HG03521 (cell line): ENCODE measurements at regions not wholly inside any gene's neighbourhood (a gene's known extent, or its start where the extent isn't known, plus 50 kb on each side); places are given as distances from the start of the nearest gene placed in this dataset.
A peak's percentile ranks its signal among the peaks of the same experiment; 100 is the strongest.

Experiments
- ATAC-seq: cut with Tn5 transposase; IDR thresholded peaks from one replicate; pipeline ENCODE4 v1.9.1; 2021; ENCODE audit warnings: mild to moderate bottlenecking, moderate library complexity; ENCODE audit not compliant: unreplicated experiment

DNA sequence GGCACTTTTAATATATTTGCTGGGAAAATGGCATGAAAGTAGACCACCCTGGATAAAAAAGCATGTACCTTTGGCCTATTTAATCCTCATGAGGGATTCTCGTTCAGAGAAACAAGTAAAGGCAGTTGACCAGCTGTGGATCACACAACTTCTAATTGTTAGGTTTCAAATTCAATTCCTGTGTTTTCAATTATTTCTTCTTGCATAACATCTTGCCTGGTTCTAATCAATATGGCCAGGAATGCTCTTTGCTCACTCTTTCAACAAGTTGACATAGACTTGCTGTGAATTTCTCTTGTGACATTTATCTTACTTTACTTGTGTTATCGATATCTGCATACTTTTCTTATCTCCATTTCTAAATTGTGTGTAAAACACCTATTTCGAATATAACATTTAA is 211.8 kb downstream of the SLC7A11 start:
- ATAC-seq: no peak

DNA sequence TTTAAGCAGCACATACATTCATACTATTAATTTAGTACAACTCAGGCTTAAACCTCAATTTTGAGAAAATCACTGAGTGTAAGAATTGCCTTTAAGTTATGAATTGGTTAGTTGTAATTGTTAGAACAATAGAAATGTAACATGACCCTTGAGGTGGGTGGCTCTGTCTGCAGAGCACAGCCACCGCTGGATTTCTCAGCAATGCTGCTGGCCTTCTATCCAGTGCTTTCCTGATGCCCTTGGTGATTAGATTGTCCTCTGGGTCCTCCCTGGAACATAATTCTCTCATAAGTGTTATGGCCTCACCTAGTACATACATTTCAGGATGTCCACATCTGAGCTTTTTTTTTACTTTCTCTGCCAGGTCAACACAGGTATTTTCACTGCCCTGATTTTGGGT is 213.2 kb downstream of the SLC7A11 start:
- ATAC-seq: no peak

DNA sequence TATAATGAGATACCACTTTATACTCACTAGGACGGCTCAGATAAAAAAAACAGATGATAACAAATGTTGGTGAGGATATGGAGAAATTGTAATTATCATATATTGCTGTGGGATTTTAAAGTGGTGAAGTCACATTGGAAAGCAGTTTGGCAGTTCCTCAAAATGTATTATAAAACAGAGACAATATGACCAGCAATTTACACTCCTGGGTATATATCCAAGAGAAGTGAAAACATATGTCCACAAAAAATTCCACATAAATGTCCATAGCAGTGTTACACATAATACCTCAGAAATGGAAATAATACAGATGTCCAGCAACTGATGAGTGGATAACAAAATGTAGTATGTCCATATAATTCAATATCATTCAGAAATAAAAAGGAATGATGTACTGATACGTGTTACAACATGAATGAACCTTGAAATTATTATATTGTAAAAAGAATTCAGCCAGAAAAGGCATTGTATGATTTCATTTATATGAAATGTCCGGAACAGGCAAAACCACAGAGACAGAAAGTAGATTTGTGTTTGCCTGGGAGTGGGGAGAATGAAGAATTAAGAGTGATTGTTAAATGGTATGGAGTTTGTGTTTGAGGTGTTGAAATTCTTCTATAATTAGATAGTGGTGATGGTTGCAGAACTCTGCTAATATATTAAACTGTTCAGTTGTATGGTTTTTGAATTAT is 220.9 kb downstream of the SLC7A11 start:
- no peak for ATAC-seq

DNA sequence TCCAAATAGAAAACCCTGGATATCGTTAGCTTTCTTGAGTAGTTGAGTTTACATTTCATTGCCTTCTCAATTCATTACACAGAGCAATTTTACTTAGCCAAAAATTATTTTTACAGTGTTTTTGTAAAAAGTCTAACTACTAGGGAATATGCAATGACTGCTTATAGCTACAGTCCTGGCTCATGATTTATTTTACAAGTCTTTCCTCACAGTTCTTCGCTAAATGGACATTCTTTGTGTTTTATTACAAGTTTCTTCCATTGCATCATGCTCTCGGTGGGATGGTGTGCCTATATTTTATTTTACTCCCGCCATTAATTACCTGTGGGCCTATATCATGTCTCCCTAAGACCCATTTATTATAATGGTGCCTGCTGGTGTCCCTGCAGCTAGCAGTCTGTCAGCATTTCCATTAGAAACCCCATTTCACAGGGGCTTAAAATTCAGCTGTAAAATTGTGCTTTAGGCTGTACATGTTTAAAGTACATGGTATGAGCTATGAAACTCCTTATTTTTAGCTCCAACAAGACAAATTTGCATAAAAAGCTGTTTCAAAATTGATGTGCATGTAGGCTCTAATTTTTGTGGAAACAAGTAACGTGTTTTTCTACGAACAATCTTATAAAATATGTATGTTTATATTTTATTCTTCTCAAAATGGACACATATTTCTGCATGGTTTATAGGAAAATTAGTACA is 227.4 kb downstream of the SLC7A11 start:
- ATAC-seq: no peak

DNA sequence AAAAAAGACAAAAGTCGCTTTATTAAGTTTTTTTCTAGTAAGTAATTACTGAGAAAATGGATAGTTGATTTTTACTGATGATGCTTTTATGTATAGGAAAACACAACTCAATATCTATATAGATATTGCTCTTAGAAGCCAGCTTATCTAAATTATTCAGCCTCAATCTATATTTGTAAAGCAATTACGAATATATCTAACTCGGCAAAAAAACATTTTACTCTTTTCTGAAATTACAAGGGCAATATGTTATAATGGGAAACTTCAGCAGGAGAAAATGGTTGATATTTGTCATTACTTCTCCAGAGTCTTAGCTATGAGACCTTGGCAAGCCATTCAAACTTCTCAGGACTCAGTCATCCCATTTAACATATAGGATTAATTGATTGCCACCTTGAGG is 228.5 kb downstream of the SLC7A11 start:
- ATAC-seq: no peak

DNA sequence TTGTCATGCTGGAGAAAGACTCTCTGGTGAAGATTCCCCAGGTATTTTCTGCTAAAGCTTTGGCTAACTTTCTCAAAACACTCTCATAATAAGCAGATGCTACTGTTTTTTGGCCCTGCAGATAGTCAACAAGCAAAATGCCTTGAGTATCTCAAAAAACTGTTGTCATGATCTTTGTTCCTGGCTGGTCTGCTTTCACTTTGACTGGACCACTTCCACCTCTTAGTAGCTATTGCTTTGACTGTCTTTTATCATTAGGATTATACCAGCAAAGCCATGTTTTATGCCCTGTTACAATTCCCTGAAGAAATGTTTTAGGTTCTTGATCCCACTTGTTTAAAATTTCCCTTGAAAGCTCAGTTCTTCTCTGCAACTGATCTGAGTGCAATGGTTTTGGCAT is 231.5 kb downstream of the SLC7A11 start:
- no peak for ATAC-seq

DNA sequence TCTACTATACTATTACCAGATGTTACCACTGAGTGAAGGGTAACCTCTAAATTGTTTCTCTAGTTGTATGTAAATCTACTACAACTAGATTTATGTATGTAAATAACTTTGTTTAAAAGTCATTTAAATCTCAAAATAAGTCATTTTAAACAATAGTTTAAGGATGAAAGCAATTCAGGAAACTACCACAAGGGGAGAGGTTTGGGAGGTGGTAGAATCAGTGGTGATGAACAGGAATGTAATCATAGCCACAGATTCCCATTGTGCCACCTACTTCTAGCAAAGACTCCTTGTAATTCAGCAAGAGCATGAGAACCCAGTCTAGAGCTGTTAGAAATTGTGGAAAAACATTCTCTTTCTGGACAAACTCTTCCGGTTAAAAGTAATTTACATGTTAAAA is 234.6 kb downstream of the SLC7A11 start:
- ATAC-seq: no peak

DNA sequence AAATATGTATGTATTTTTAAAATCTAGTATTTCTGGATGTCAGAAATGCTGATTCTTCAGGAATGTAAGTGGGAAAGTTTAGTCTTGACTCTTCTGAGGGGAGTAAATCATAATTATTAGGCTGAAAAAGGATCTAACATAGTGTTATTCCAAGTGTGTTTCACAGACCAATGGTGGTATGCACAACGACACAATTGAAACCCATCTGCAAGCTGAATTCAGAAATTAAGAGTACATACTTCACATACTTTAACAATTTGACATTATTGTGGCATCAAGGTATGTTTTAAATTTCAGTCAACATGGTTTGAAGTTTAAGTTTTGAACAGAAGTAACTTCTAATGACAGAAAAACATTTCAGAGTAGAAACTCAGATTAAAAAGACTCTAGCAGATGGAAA is 236.7 kb downstream of the SLC7A11 start:
- no peak for ATAC-seq

DNA sequence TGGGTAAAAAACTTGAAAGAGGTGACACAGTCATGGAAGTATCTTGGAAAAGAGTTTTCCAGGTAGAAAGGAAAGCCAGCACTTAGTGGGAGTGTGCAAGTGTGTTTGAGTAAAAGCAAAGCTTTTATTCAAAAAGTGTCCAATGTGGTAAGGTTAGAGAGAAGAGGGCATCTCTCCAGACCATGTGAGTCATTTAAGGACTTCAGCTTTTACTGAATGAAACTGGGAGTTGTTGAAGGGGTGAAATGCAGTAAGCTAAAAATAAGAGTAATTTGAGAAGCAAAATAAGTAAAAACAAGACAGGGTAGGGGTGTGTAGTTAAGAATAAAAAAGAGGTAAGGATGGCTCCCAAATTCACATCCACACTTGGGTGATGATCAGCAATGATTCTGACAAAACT is 238.9 kb downstream of the SLC7A11 start:
- ATAC-seq: peak; percentile 85

DNA sequence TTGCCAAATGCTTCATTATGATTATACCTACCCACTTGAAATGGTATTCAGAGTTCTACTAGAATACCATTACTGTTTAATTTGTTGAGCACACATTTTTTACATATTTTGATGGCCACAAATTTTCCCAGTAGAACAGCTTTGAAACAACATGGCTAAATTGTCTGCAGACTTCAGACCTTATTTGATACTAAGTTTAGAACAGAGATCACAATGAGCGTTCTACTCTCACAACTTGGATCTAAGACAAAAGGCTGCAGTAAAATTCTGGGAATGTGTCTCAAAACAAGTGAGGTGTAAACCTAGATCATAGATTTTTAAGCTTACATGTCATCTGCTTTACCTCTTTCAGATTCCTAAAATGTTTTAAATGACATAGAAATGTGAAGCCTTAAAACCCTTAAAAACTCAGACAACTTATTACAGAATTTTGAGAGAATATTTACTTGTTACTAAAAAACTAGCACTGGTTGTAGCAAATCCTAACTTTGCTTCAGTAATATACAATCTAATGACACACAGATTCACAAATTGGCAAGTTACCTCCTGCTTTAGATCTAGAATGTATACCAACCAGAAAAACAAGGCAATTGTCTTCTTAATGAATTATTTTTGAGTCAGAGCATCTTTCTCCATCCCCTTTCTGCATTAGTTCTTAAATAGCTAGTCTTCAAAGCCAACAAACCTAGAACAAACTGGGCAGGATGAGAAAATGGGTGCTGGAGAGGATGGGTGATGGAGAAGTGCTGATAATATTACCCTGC is 243.3 kb downstream of the SLC7A11 start:
- no peak for ATAC-seq

DNA sequence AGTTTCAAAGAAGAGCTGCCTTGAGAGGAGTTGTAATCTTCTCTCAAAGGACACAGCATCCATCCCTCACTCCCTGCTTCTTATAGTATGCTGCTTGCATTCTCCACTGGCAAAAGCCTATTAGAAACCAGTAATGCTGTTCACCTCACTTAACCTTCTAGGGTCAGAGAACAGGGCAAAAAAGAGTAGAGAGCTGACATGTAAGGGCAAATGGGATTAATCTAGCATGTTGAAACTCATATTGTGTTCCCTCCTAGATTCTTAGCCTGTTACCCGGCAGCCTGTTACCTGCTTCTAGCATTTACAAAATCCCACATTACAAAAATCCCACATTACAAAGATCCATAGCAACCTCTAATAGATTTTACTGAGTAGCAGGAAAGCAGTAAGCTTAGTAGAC is 244.7 kb downstream of the SLC7A11 start:
- ATAC-seq: no peak

DNA sequence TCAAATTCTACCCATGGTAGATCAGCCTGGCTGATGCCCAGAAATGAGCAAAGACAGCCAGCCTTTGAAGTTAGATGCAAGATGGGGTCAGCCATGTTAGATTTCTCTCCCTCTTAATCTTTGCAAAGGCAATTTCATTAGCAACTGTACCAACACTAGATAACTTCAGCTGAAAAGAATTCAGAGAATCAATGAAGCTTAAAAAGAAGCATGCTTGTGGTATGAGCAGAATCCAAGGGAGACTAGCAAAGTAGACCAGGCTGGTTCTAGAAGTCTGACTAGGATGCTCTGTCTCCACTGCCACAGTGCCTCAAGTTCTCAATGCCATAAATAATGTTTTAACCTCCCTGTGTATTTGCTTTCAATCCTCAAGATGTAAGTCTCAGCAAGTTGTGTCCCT is 247.3 kb downstream of the SLC7A11 start:
- no peak for ATAC-seq

DNA sequence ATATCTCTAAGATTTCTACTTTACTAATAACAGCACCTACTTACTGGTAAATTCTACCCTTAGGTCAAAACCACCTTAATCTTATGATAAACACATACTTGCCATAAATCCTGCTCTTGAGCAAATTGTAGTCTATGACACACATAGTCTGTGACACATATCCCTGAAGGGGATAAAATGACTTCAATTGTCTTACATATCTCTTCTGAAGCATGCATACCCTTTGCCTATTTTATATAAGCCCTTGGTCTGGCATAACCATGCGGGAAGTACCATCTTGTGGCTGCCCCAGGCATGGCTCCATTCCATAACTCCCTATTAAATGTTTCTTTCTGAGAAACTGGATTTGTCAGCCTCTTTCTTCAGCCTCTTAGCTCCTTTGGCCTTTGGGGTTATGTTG is 248.9 kb downstream of the SLC7A11 start:
- no peak for ATAC-seq

DNA sequence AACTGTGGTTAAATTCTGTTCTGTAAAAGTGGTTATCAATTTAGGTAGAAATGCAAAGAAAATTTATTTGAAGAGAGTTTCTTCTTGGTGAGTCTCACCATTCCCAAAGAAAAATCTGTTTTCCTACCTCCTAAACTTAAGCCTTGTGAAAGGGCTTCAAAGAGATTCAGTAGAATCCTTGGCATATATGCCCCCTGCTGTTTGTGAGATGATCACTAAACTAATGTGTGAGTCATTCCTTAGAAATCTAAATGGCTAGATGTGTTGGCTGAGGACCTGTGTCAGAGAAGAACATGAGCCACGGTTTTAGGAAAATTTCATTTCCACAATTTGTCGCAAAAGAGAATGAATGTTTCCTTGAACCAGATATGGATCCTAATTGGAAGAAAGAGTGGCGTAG is 260.9 kb downstream of the SLC7A11 start:
- no peak for ATAC-seq

DNA sequence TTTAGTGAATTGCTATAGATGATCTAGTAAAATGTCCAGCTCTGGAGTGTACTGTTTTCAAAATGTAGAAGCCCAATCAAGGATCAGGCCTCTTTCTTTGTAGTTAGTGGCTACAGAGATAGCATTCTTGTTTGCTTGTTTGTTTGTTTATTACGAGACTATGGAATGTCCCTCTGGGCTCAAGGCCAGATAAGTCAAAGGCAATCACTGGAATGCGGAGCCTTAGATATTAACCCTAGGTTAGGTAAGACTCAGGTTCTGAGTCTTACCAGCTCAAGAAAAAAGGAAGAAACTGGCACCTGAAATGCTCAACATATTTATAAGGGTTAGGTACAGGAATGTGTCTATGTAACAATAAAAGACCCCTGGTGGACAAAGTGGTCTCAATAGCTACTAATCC is 261.5 kb downstream of the SLC7A11 start:
- no peak for ATAC-seq

DNA sequence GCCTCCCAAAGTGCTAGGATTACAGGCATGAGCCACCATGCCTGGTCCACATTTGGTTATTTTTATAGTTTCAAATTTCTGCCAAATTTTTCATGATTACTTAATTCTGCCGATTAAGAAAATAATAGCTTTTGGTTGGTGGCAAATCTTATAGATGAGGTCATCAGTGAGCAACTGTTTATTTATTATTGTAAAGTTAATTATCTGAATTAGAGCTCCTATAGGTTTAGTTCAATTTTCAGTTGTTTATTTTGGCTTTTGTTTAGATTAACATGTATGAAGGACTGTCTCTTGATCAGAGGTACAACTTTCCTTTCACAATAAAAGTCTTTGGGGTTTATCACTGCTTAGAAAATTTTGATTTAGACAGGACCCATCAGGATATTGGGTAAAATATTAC is 262.2 kb downstream of the SLC7A11 start:
- ATAC-seq: no peak

DNA sequence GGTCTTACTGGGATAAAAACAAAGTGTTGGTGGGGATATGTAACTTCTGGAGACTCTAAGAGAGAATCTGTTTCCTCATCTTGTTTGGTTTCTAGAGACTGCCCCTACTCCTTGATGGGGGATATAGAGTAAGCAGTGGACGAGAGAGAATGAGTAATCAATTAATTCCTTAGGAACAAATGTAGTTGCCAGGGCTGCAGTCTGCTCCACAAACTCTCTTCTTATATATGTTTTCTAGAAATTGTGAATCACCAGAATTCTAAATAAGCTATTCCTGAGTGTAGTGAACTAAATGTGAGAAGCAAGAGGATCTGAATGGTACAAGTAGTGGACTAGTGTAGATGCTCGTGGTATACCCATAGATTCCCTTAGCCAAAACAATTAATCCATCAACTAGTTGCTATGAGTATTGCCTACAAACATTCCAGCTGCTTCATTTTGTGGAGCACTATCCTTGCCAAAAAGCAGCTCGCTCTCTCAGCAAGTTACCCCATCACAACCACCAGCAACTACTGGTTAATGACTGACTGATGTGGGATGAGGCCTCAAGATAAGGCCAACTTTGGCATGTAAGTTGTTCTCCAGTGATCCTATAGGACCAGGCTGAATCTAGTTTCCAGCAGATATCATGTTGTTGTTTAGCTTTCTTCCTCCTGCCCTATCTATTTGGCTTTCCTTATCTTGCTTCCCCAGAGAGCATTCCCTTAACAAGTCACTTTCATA is 273.0 kb downstream of the SLC7A11 start:
- no peak for ATAC-seq

DNA sequence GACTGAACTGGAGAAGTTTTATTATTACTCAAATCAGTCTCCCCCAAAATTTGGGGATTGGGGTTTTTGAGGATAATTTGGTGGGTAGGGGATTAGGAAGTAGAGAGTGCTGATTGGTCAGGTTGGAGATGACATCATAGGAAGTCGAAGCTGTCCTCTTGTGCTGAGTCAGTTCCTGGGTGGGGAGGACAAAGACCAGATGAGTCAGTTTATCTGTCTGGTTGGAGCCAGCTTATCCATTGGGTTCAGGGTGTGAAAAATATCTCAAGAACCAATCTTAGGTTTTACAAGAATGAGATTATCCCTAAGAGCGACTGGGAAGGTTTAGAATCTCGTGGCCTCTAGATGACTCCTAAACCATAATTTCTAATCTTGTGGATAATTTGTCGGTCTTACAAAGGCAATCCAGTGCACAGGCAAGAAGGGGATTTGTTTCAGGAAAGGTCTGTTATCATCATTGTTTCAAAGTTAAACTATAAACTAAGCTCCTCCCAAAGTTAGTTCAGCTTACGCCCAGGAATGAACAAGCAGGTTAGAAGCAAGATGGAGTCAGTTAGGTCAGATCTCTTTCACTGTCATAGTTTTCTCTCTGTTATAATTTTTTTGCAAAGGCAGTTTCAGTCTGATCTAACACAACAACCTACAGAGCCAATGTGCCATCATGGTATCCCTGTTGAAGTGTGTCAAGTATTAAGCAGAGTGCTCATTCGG is 274.5 kb downstream of the SLC7A11 start:
- no peak for ATAC-seq

DNA sequence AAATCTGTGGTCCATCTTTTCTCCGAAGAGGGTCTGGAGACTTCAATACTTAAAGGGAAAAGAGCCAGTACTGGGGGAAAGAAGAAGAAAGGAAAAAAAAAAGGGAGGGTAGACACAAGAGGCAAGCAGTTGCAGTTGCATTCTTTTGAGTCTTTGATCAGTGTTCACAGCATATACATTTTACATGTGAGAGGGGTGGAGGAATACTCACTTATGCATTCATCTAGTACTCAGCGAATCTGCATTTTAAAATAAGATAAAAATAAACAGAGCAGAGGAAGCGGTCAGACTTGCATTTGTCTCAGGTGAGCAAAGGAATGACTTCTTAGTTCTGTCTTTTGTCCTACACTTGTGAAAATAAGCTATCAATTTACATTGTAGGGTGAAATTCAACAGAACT is 275.6 kb downstream of the SLC7A11 start:
- no peak for ATAC-seq

DNA sequence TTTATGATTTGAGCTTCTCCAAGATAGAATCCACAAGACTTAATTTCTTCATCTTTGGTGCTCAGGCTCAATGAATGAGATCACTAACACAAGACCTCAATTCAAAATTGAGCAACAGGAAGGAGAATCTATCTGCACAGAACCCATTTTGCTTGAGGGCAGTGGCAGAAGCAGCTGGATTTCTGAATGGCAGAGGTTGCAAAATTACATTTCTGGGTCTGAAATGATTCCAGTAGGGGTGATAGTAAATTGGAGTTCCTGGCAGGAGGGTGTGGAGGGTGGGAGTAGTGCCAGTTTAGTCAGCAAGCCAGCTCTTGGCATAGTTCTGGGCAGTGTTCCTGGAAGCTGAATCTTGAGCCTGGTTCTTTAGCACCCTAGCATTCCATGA is 281.1 kb downstream of the SLC7A11 start:
- ATAC-seq: no peak
